Endothelial cell of umbilical vein (primary cell): ENCODE measurements at regions not wholly inside any gene's neighbourhood (a gene's known extent, or its start where the extent isn't known, plus 50 kb on each side); places are given as distances from the start of the nearest gene placed in this dataset.

ENCODE experiments used
- BruUV-seq: library from RNA; stranded (reverse); fragments of 400-500 nt; replicated peaks from 2 replicates; lab custom pipeline; 2021; lab: Mats Ljungman, UMichigan
- CTCF ChIA-PET: fragments of 300-600, 350-600 bp; sonication (Branson Sonifier 250); formaldehyde crosslinking; loops from one replicate; lab custom pipeline; 2021; ENCODE audit warnings: antibody characterized with exemption, inconsistent platforms; lab: Charles Lee
- POLR2A ChIA-PET: fragments of 300-600, 350-600 bp; sonication (Branson Sonifier 250); formaldehyde crosslinking; loops from one replicate; lab custom pipeline; 2021; ENCODE audit warnings: antibody characterized with exemption, inconsistent platforms; lab: Charles Lee
- DNase-seq: peaks from one replicate; pipeline ENCODE4 v3.0.0-alpha.2; 2011; ENCODE audit warnings: low read depth, low spot score
- FAIRE-seq: peaks from 2 replicates; lab custom pipeline; 2011; peaks lifted over from hg19 to GRCh38; lab: Jason Lieb, UNC
- H2AFZ ChIP-seq: 2 replicates; pipeline ENCODE4 v1.6.0; 2012; ENCODE audit warnings: low read depth, low read length, control low read depth, inconsistent platforms
- H3K27ac ChIP-seq: 2 replicates; pipeline ENCODE4 v1.5.1; 2011; ENCODE audit warnings: low read depth, mild to moderate bottlenecking, control low read depth, low read length, moderate library complexity; ENCODE audit not compliant: insufficient read depth
- H3K27me3 ChIP-seq, 2 experiments: 2 replicates each; pipeline versions ENCODE4 v1.6.0 to v1.6.1; 2011; ENCODE audit warnings: low read length in 2 of 2, mixed read lengths in 1 of 2; ENCODE audit not compliant: control insufficient read depth in 2 of 2, insufficient read depth in 2 of 2
- H3K36me3 ChIP-seq, 2 experiments: 2 replicates in 1 of 2; 3 replicates in 1 of 2; pipeline ENCODE4 v1.5.1; 2011; ENCODE audit warnings: low read length in 2 of 2, mild to moderate bottlenecking in 1 of 2, moderate library complexity in 1 of 2; ENCODE audit not compliant: control insufficient read depth in 2 of 2, insufficient read depth in 2 of 2; ENCODE audit errors: extremely low read depth in 1 of 2
- H3K4me1 ChIP-seq: 3 replicates; pipeline ENCODE4 v1.5.1; 2011; ENCODE audit warnings: mild to moderate bottlenecking, low read length; ENCODE audit not compliant: control insufficient read depth, insufficient read depth; ENCODE audit errors: extremely low read depth
- H3K4me2 ChIP-seq: 2 replicates; pipeline ENCODE4 v1.6.1; 2011; ENCODE audit warnings: low read length, control low read depth, mixed read lengths; ENCODE audit not compliant: insufficient read depth
- H3K4me3 ChIP-seq, 3 experiments: fragments of 200-600 bp in 1 of 3; sonication (generic), shearing (Covaris generic) in 1 of 3; replicated peaks in 1 of 3; 2 replicates each; pipeline ENCODE4 v1.5.1; 2011 to 2016; ENCODE audit warnings: control low read depth in 3 of 3, low read length in 3 of 3, mild to moderate bottlenecking in 2 of 3, inconsistent platforms in 1 of 3, low read depth in 1 of 3, moderate library complexity in 1 of 3; ENCODE audit not compliant: insufficient read depth in 1 of 3
- H3K79me2 ChIP-seq: 2 replicates; pipeline ENCODE4 v1.6.0; 2012; ENCODE audit warnings: low read length, inconsistent platforms; ENCODE audit not compliant: control insufficient read depth, insufficient read depth
- H3K9ac ChIP-seq: replicated peaks from 2 replicates; pipeline ENCODE3; 2011; ENCODE audit warnings: low read length, control low read depth; ENCODE audit not compliant: insufficient read depth; ENCODE audit errors: extremely low read depth
- H3K9me1 ChIP-seq: replicated peaks from 3 replicates; pipeline ENCODE4 v1.6.0; 2011; ENCODE audit warnings: mild to moderate bottlenecking, low read length; ENCODE audit not compliant: control insufficient read depth, insufficient read depth; ENCODE audit errors: extremely low read depth
- H3K9me3 ChIP-seq: replicated peaks from 2 replicates; pipeline ENCODE4 v1.5.1; 2012; ENCODE audit warnings: low read length, inconsistent platforms; ENCODE audit not compliant: control insufficient read depth, insufficient read depth
- H4K20me1 ChIP-seq: replicated peaks from 2 replicates; pipeline ENCODE3; 2011; ENCODE audit warnings: mild to moderate bottlenecking, low read length; ENCODE audit not compliant: control insufficient read depth, insufficient read depth; ENCODE audit errors: extremely low read depth
- FOS ChIP-seq: IDR thresholded peaks from 2 replicates; pipeline ENCODE4 v1.6.1; 2011; ENCODE audit warnings: mild to moderate bottlenecking, low read length, moderate library complexity, borderline replicate concordance; ENCODE audit not compliant: insufficient read depth
- GATA2 ChIP-seq: IDR thresholded peaks from 2 replicates; pipeline ENCODE4 v1.7.0; 2011; ENCODE audit warnings: low read depth, mild to moderate bottlenecking, moderate library complexity, mixed read lengths, low read length; ENCODE audit not compliant: insufficient read length, insufficient read depth
- JUN ChIP-seq: IDR thresholded peaks from 2 replicates; pipeline ENCODE4 v1.6.1; 2011; ENCODE audit warnings: borderline replicate concordance, low read depth; ENCODE audit not compliant: insufficient read length, insufficient read depth
- MYC ChIP-seq: IDR thresholded peaks from one replicate; pipeline ENCODE4 v1.6.1; 2011; ENCODE audit warnings: mild to moderate bottlenecking, low read depth, low read length
- POLR2A ChIP-seq: IDR thresholded peaks from 2 replicates; pipeline ENCODE4 v1.6.1; 2012; ENCODE audit warnings: low read depth, mild to moderate bottlenecking, control low read depth, low read length
- POLR2AphosphoS5 ChIP-seq: IDR thresholded peaks from 2 replicates; pipeline ENCODE4 v1.6.1; 2012; ENCODE audit warnings: low read depth, mild to moderate bottlenecking, control low read depth, low read length, moderate library complexity; ENCODE audit not compliant: insufficient read depth
- dilution Hi-C: fragments of 300-500 bp; cut with MboI; formaldehyde crosslinking; loops from one replicate; pipeline ENCODE4 v1.15.0; 2019; ENCODE audit warnings: low sequenced_read_pairs; ENCODE audit not compliant: extremely low pct_ligation_motif_present
- intact Hi-C: fragments of 100-400 bp; cut with micrococcal nuclease; formaldehyde crosslinking; loops from one replicate; pipeline ENCODE4 v1.10.0; 2022
- TF ChIP-seq, protein P1 (sequence below): IDR thresholded peaks from 2 replicates; pipeline ENCODE4 v1.6.1; 2011; ENCODE audit not compliant: insufficient read depth, insufficient read length

DNA sequence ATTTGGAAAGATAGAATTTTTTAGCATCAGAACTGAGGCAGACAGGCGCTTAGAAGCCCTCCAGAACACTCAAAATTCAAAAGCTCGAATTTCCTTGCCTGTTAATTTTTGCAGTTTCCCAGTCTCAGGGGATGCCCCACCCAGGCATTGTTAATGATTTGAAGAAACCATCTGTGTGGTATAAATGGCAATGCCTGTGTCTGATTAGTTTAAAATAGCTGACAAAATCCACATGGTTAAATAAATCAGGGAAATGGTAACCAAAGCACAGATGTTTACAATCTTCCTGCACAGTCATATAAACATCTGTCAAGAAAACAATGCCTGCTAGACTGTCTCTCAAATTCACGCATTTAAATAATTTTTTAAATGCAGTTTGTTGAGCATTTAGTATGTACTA lies 185.2 kb upstream of the RGMB start:
- no peak overlapping the region for H3K4me2 ChIP-seq
- peaks cover 1% of the 10 kb centered on the region for H3K4me1 ChIP-seq
- no peaks in the 10 kb centered on the region for H3K27me3 ChIP-seq
- H3K9ac ChIP-seq = no peak overlapping the region
- TF ChIP-seq, protein P1, sequence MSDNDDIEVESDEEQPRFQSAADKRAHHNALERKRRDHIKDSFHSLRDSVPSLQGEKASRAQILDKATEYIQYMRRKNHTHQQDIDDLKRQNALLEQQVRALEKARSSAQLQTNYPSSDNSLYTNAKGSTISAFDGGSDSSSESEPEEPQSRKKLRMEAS = no peak
- no peak for TF ChIP-seq POLR2AphosphoS5
- no peak for TF ChIP-seq MYC
- no peak for TF ChIP-seq FOS
- no peak for TF ChIP-seq JUN
- H3K9me1 ChIP-seq = no peaks in the 10 kb centered on the region
- ChIA-PET CTCF (no interaction called here), POLR2A (no interaction called here)
- H3K36me3 ChIP-seq = no peaks in the 10 kb centered on the region
- no peak overlapping the region for H3K4me3 ChIP-seq
- H3K9me3 ChIP-seq = no peaks in the 10 kb centered on the region
- dilution Hi-C loops (no loop called here), intact Hi-C loops (no loop called here)
- FAIRE-seq (no peak), DNase-seq (no peak)
- no peaks in the 10 kb centered on the region for H3K79me2 ChIP-seq
- no peak overlapping the region for H2AFZ ChIP-seq
- H4K20me1 ChIP-seq = no peaks in the 10 kb centered on the region
- H3K27ac ChIP-seq = no peak overlapping the region
- BruUV-seq = no TSS peak

DNA sequence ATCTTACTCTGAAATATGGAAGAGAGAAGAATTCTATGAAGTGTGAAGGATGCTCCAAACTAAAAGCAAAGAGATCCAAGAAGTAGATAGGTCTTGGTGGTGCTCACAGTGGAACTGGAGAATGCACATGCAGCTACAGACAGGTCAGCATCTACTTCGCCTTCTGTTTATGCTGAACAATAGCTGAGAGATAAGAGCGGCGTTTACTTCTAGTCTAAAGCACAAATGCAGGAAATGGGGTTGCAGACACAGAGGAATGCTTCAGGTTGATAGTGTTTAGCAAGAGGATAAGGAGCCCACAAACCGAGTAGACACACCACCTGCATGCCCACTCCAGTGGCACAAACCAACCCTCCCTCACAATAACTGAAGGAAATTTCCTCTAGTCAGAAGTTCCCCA lies 180.0 kb upstream of the RGMB start:
- Histone ChIP-seq H3K9me3 (no peaks in the 10 kb centered on the region), H3K4me2 (no peak overlapping the region), H3K9ac (no peak overlapping the region), H2AFZ (peak overlapping the region; percentile 54), H3K27me3 (no peaks in the 10 kb centered on the region), H4K20me1 (no peaks in the 10 kb centered on the region), H3K9me1 (no peaks in the 10 kb centered on the region), H3K36me3 (no peaks in the 10 kb centered on the region), H3K4me3 (no peak overlapping the region), H3K79me2 (no peaks in the 10 kb centered on the region), H3K27ac (no peak overlapping the region), H3K4me1 (peaks cover 6% of the 10 kb centered on the region)
- no TSS peak for BruUV-seq
- dilution Hi-C loops = no loop called here
- CTCF ChIA-PET = interaction anchor here (1.0 kb wide), 1 partner anchor 1363 kb away, joined by 3 read pairs; no protein-coding TSS in a partner anchor
- intact Hi-C loops = no loop called here
- TF ChIP-seq, protein P1 = no peak
- no peak for TF ChIP-seq POLR2A
- peak; percentile 61 for TF ChIP-seq GATA2
- peak; percentile 67 for FAIRE-seq
- DNase-seq = peak; percentile 63
- POLR2A ChIA-PET = no interaction called here
